H9 (cell line): ENCODE measurements at regions not wholly inside any gene's neighbourhood (a gene's known extent, or its start where the extent isn't known, plus 50 kb on each side); places are given as distances from the start of the nearest gene placed in this dataset.

Experiments
- DNase-seq: peaks from one replicate; pipeline ENCODE4 v3.0.0-alpha.2; 2017
- H2AFZ ChIP-seq: one replicate; pipeline ENCODE4 v1.6.1; 2013; ENCODE audit warnings: mild to moderate bottlenecking, low read length, control low read depth, moderate library complexity
- H2AK5ac ChIP-seq: 2 replicates; pipeline ENCODE4 v1.6.1; 2013; ENCODE audit warnings: low read length, control low read depth, mixed read lengths; ENCODE audit not compliant: insufficient read length
- H2BK120ac ChIP-seq: one replicate; pipeline ENCODE4 v1.6.1; 2013; ENCODE audit warnings: low read depth, mild to moderate bottlenecking, low read length, control low read depth, inconsistent platforms; ENCODE audit not compliant: poor library complexity, severe bottlenecking
- H2BK12ac ChIP-seq: 2 replicates; pipeline ENCODE4 v1.6.1; 2013; ENCODE audit warnings: low read length, control low read depth, mixed read lengths, low read depth; ENCODE audit not compliant: insufficient read length
- H2BK15ac ChIP-seq: 2 replicates; pipeline ENCODE4 v1.6.1; 2013; ENCODE audit warnings: low read depth, low read length, control low read depth
- H2BK20ac ChIP-seq: one replicate; pipeline ENCODE4 v1.6.1; 2013; ENCODE audit warnings: low read depth, mild to moderate bottlenecking, low read length, control low read depth, inconsistent platforms; ENCODE audit not compliant: poor library complexity, severe bottlenecking
- H2BK5ac ChIP-seq: 2 replicates; pipeline ENCODE4 v1.6.1; 2013; ENCODE audit warnings: low read length, control low read depth, mixed read lengths; ENCODE audit not compliant: insufficient read length
- H3K14ac ChIP-seq: 2 replicates; pipeline ENCODE4 v1.6.1; 2013; ENCODE audit warnings: low read length, control low read depth; ENCODE audit not compliant: insufficient read depth
- H3K18ac ChIP-seq: 2 replicates; pipeline ENCODE4 v1.6.1; 2013; ENCODE audit warnings: low read depth, mild to moderate bottlenecking, mixed read lengths, low read length, control low read depth; ENCODE audit not compliant: insufficient read length
- H3K23ac ChIP-seq: 2 replicates; pipeline ENCODE4 v1.6.1; 2013; ENCODE audit warnings: low read length, control low read depth, mixed read lengths, low read depth; ENCODE audit not compliant: insufficient read length
- H3K23me2 ChIP-seq: 2 replicates; pipeline ENCODE4 v1.6.1; 2013; ENCODE audit warnings: low read depth, mild to moderate bottlenecking, mixed read lengths, low read length, control low read depth; ENCODE audit not compliant: insufficient read length, poor library complexity, severe bottlenecking
- H3K27ac ChIP-seq: 2 replicates; pipeline ENCODE4 v1.5.1; 2013; ENCODE audit warnings: low read length, control low read depth, mixed read lengths, low read depth; ENCODE audit not compliant: insufficient read length
- H3K27me3 ChIP-seq: 2 replicates; pipeline ENCODE4 v1.6.1; 2013; ENCODE audit warnings: low read length, control low read depth, inconsistent platforms; ENCODE audit not compliant: insufficient read depth
- H3K4ac ChIP-seq: 2 replicates; pipeline ENCODE4 v1.6.1; 2013; ENCODE audit warnings: low read depth, mild to moderate bottlenecking, control low read depth, inconsistent platforms, low read length, moderate library complexity
- H3K4me1 ChIP-seq: 2 replicates; pipeline ENCODE4 v1.6.1; 2013; ENCODE audit warnings: low read length, control low read depth, inconsistent platforms; ENCODE audit not compliant: insufficient read depth
- H3K4me2 ChIP-seq: 2 replicates; pipeline ENCODE4 v1.6.1; 2013; ENCODE audit warnings: low read length, control low read depth, mixed read lengths; ENCODE audit not compliant: insufficient read length, insufficient read depth
- H3K56ac ChIP-seq: 2 replicates; pipeline ENCODE4 v1.6.1; 2013; ENCODE audit warnings: low read depth, mild to moderate bottlenecking, mixed read lengths, low read length, control low read depth; ENCODE audit not compliant: insufficient read length
- H3K79me1 ChIP-seq: 2 replicates; pipeline ENCODE4 v1.6.1; 2013; ENCODE audit warnings: low read depth, mild to moderate bottlenecking, moderate library complexity, low read length, control low read depth, inconsistent platforms; ENCODE audit not compliant: insufficient read depth, poor library complexity, severe bottlenecking
- H3K79me2 ChIP-seq: 2 replicates; pipeline ENCODE4 v1.6.1; 2013; ENCODE audit warnings: low read length, control low read depth, inconsistent platforms; ENCODE audit not compliant: insufficient read depth
- H3K9ac ChIP-seq: 2 replicates; pipeline ENCODE4 v1.6.1; 2013; ENCODE audit warnings: low read length, control low read depth, mixed read lengths; ENCODE audit not compliant: insufficient read length; ENCODE audit errors: extremely low read depth
- H3K9me3 ChIP-seq: one replicate; pipeline ENCODE4 v1.6.1; 2013; ENCODE audit warnings: low read depth, low read length, inconsistent platforms; ENCODE audit not compliant: control insufficient read depth
- H3T11ph ChIP-seq: one replicate; pipeline ENCODE4 v1.6.1; 2013; ENCODE audit warnings: mild to moderate bottlenecking, low read length, control low read depth, inconsistent platforms
- H4K20me1 ChIP-seq: one replicate; pipeline ENCODE4 v1.6.1; 2013; ENCODE audit not compliant: control insufficient read depth, insufficient read length, insufficient read depth
- H4K5ac ChIP-seq: 2 replicates; pipeline ENCODE4 v1.6.1; 2013; ENCODE audit warnings: low read depth, mild to moderate bottlenecking, mixed read lengths, low read length, control low read depth; ENCODE audit not compliant: insufficient read length
- H4K8ac ChIP-seq: replicated peaks from 2 replicates; pipeline ENCODE4 v1.6.1; 2013; ENCODE audit warnings: low read length, control low read depth, mixed read lengths, low read depth; ENCODE audit not compliant: insufficient read length
- H4K91ac ChIP-seq: 2 replicates; pipeline ENCODE4 v1.6.1; 2013; ENCODE audit warnings: low read depth, mild to moderate bottlenecking, moderate library complexity, mixed read lengths, low read length, control low read depth; ENCODE audit not compliant: insufficient read length
- H3K27ac Mint-ChIP-seq, 3 experiments: 2 replicates in 2 of 3; 3 replicates in 1 of 3; pipeline ENCODE4 v1.8.0; 2020 to 2021; ENCODE audit warnings: mixed read lengths in 3 of 3, mild to moderate bottlenecking in 1 of 3, moderate library complexity in 1 of 3
- H3K27me3 Mint-ChIP-seq: 2 replicates; pipeline ENCODE4 v1.8.0; 2021; ENCODE audit warnings: low read depth, mild to moderate bottlenecking, moderate library complexity, mixed read lengths
- H3K36me3 Mint-ChIP-seq, 3 experiments: 2 replicates in 2 of 3; 3 replicates in 1 of 3; pipeline ENCODE4 v1.8.0; 2020 to 2021; ENCODE audit warnings: low read depth in 3 of 3, mixed read lengths in 3 of 3; ENCODE audit not compliant: insufficient read depth in 1 of 3
- H3K4me1 Mint-ChIP-seq, 2 experiments: 2 replicates each; pipeline ENCODE4 v1.8.0; 2020; ENCODE audit warnings: mixed read lengths in 2 of 2
- H3K4me3 Mint-ChIP-seq, 2 experiments: 2 replicates in 1 of 2; 3 replicates in 1 of 2; pipeline ENCODE4 v1.8.0; 2020 to 2021; ENCODE audit warnings: mild to moderate bottlenecking in 2 of 2, mixed read lengths in 2 of 2, moderate library complexity in 1 of 2
- H3K9me3 Mint-ChIP-seq, 2 experiments: 2 replicates in 1 of 2; 3 replicates in 1 of 2; pipeline ENCODE4 v1.8.0; 2020; ENCODE audit warnings: mild to moderate bottlenecking in 2 of 2, mixed read lengths in 2 of 2, moderate library complexity in 1 of 2
- WGBS: extraction: QIAGEN DNeasy Blood & Tissue Kit; methylation state at CpG from one replicate; pipeline ENCODE4 v1.1.7; 2013; ENCODE audit warnings: missing lambda C conversion rate, low lambda C conversion rate, mixed read lengths; ENCODE audit not compliant: insufficient read length; ENCODE audit errors: extremely low coverage; 5-methylcytosine and 5-hydroxymethylcytosine counted together
- TF ChIP-seq, protein P1 (sequence below): fragments of 200-600 bp; sonication (generic); conservative IDR thresholded peaks from 3 replicates; pipeline ENCODE4 v1.8.0; 2021; ENCODE audit warnings: antibody characterized with exemption, mild to moderate bottlenecking

DNA sequence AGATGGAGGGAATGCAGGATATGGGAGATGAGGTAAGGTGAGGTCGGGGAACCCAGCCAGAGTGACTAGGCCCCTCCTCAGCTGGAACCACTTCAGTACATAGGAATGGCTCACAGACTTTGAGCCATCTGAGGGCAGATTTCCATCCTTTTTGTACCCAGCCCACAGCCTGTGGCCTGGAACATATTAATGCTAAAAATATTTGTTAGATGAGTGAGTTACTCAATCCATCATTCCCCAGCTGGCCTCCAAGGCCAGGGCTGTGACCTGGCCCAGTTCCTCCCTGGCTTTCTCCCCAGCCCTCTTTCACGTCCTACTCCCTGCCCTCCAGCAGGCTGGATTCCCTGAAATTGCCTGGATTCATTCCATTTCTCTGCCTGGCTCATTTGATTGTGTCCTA, 57.2 kb upstream of the PRDM11 start:
- H3K18ac ChIP-seq: no peak overlapping the region
- H4K8ac ChIP-seq: no peak overlapping the region
- peaks cover 4% of the 10 kb centered on the region for H3K27me3 Mint-ChIP-seq
- H3K9ac ChIP-seq: no peak overlapping the region
- H3K79me2 ChIP-seq: no peaks in the 10 kb centered on the region
- H2BK5ac ChIP-seq: no peak overlapping the region
- H2BK15ac ChIP-seq: no peak overlapping the region
- no peaks in the 10 kb centered on the region for H3K23me2 ChIP-seq
- H2AK5ac ChIP-seq: no peak overlapping the region
- H3K4me3 Mint-ChIP-seq: no peak overlapping the region; a peak in 1 of 5 replicates
- H3K23ac ChIP-seq: no peak overlapping the region
- no peak overlapping the region for H3K14ac ChIP-seq
- no peak overlapping the region for H4K5ac ChIP-seq
- no peak overlapping the region for H3K4ac ChIP-seq
- H3K27ac Mint-ChIP-seq: peak overlapping the region in 1 of 3 experiments; percentile 4; a peak in 1 of 7 replicates
- no peak overlapping the region for H2BK120ac ChIP-seq
- H3K79me1 ChIP-seq: no peaks in the 10 kb centered on the region
- no peak overlapping the region for H3K56ac ChIP-seq
- no peaks in the 10 kb centered on the region for H3K9me3 ChIP-seq
- no peaks in the 10 kb centered on the region for H3K36me3 Mint-ChIP-seq
- H2BK20ac ChIP-seq: no peak overlapping the region
- H3T11ph ChIP-seq: no peak overlapping the region
- no CpG with 5 or more reads among the region's 2 CpGs for WGBS
- peaks cover 62 to 68% of the 10 kb centered on the region in 2 experiments for H3K4me1 Mint-ChIP-seq
- no peak overlapping the region for H3K27ac ChIP-seq
- no peaks in the 10 kb centered on the region for H3K9me3 Mint-ChIP-seq
- no peak overlapping the region for H3K4me2 ChIP-seq
- no peak for DNase-seq
- no peak overlapping the region for H2BK12ac ChIP-seq
- H3K27me3 ChIP-seq: no peaks in the 10 kb centered on the region
- TF ChIP-seq, protein P1, sequence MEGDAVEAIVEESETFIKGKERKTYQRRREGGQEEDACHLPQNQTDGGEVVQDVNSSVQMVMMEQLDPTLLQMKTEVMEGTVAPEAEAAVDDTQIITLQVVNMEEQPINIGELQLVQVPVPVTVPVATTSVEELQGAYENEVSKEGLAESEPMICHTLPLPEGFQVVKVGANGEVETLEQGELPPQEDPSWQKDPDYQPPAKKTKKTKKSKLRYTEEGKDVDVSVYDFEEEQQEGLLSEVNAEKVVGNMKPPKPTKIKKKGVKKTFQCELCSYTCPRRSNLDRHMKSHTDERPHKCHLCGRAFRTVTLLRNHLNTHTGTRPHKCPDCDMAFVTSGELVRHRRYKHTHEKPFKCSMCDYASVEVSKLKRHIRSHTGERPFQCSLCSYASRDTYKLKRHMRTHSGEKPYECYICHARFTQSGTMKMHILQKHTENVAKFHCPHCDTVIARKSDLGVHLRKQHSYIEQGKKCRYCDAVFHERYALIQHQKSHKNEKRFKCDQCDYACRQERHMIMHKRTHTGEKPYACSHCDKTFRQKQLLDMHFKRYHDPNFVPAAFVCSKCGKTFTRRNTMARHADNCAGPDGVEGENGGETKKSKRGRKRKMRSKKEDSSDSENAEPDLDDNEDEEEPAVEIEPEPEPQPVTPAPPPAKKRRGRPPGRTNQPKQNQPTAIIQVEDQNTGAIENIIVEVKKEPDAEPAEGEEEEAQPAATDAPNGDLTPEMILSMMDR: no peak
- no peak overlapping the region for H4K91ac ChIP-seq
- H3K4me1 ChIP-seq: peaks cover 11% of the 10 kb centered on the region; the same call in 1 of the 2 replicates
- no peaks in the 10 kb centered on the region for H4K20me1 ChIP-seq
- no peak overlapping the region for H2AFZ ChIP-seq
